GM04503 (cell line): ENCODE measurements at regions not wholly inside any gene's neighbourhood (a gene's known extent, or its start where the extent isn't known, plus 50 kb on each side); places are given as distances from the start of the nearest gene placed in this dataset.
"Not testable (repeated sequence)": the region's sequence is repeated elsewhere in the genome, so short reads cannot be mapped to it uniquely, and the experiment has no call there.

Experiments
- DNase-seq: peaks from one replicate; pipeline ENCODE4 v3.0.0-alpha.2; 2012; ENCODE audit warnings: low read depth

DNA sequence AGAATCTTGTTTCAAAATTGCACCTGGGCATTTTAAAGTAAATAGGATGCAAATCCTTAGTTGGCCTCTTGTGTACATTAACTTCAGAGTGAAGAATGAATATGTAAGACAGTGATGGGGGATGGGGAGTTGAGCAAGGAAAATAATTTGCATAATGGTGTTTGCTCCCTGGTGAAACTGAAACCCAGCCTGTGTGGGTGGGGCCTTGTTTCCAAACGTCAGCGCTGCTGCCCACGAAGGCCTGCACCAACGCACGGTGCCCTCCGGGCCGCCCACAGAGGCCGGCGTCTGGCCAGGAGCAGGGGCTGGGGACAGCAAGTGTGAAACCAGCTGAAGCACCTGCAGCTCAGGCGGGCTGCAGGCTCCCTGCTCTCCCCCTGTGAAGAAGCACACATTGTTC, 262.0 kb upstream of the PLGLB2 start:
- DNase-seq = not testable (repeated sequence)

DNA sequence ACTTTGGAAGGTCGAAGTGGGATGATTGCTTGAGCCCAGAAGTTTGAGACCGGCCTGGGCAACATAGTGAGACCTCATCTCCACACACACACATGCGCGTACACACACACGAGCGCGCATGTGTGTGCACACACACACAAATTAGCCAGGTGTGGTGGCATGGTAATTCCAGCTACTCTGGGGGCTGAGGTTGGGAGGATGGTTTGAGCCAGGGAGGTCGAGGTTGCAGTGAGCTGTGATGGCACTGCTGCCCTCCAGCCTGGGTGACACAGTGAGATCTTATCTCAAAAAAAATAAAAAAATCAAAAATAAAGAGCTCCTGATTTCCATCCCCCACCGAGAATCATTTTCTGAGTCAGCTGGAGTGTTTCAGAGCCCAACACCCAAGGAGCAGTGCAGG, 261.5 kb upstream of the PLGLB2 start:
- DNase-seq = not testable (repeated sequence)

DNA sequence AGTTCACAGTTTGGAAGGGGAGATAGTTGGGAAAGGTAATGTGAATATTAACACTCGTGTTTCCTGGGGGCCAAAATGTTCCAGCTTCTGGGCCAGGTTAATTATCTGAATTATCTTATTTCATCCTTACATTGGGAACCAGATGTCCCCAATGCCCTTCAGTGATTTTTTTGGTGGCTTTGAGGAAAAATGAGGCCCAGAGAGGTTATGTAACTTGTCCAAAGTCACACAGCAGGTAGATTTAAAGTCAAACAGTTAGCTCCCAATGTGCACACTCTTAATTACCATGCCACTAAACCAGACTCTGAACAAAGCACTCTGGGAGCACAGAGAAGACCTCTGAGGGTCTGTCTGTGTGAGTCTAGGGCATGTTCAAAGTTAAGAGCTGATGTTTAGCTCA, 259.9 kb upstream of the PLGLB2 start:
- not testable (repeated sequence) for DNase-seq

DNA sequence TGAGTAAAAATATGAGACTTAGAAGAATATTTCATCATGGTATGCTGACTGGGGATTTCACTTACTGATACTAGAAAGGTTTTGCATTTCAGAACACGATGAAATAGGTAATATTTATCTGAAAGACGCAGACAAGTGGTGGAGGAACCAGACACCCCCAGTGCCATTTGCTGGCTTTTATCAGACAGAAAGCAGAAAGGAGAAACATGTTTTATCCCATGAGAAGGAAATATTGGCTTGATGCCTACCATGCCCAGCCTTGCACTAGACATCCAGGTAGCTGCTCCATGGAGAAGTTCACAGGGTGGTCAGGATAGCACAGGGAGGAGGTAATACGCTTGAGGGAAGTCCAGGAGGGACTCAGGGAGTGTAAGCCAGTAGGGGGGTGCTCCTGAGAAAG, 258.9 kb upstream of the PLGLB2 start:
- DNase-seq = not testable (repeated sequence)

DNA sequence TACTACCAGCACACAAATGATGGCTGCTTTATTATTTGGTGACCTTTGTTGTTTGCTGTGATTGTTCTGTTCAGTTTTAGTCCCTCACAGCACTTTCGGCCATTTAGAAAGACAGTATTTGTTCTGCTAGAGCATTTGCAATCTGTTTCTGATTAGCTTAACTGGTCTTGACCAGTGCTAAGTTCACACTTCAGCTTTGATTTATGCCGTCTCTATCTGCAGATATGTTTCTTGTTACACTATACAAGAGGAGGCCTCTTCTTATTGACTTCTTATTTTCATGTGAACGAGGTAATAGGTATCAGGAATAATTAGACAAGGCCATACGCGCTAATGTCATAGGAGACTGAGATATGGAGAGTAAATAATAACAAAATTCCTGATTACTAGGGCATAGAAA, 253.0 kb upstream of the PLGLB2 start:
- DNase-seq = not testable (repeated sequence)

DNA sequence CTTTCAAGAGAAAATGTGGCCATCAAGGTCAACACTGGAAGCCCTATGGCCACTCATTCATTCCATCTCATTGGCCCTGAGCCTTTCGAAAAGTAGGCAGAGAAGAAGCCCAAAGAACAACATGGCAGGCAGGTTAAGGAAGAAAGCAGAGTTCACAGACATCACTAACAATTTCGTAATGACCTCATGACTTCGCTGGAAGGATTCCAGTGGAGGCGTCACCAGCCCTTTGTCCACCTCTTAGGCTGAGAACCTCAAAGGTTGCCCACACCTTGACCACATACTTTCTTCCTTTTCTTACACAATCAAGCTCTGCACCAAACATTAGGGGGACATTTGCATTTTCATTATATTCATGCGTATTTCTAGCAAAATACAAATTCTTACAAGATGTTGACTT, 252.4 kb upstream of the PLGLB2 start:
- not testable (repeated sequence) for DNase-seq

DNA sequence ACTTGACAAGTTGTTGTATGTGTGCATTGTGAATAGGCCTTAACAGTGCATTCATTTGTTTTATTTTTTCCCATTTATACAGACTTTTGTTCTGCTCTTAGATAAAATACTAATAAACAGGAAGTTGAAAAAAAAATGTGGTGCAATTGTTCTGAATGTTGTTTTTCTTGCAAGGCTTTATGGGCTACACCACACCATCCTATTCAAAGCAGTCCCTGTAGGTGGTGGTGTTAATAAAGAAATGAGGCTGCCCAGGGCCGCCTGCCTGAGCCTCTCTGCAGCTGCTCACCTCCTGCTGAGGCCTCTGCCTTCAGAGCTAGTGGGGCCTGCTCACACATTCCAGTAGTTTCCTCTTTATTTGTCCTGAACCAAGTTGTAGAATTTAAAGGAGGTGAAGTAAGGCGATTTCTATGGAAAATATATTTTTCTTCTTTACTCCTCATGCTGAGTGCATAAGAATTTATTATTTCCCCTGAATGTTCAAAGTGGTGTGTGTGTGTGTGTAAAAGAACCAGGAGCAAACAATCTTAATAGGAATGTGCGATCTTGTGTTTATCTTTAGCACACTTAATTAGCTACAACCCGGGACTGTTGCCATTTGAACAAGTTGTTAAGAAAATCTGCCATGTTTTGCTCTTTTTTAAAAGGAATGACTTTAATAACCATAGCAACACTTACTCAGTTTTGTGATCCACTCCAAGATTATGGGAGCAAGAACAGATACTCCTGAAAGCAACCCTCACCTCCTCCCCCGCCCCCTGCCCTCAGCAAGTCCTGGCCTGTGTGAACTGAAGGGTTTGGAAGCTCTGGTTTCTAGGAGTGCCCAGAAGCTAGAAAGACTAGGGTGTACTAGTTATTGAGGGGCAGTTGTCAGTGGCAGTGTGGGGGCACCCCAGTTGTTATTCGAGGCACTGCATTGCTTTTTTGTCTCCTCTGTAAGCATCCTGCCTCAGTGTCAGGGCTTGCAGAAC, 251.6 kb upstream of the PLGLB2 start:
- DNase-seq = not testable (repeated sequence)

DNA sequence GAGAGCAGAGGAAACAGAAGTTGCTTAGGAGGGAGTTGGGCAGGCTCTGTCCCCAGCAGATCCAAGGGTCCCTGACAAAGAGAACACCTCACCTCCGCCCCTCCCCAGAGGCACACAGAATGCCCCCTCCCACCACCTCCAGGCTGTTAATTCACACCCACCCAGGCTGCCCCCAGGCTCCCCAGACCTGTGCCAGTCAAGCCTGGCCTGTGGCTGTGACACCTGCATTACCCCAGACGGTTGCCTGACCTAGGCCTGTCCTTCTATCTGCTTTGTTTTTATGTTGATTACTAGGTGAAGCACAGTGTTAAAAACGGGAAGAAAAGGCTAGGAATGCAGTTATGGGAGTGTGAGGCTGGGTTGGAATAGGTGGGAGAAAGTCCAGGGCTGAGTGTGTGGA, 250.8 kb upstream of the PLGLB2 start:
- not testable (repeated sequence) for DNase-seq

DNA sequence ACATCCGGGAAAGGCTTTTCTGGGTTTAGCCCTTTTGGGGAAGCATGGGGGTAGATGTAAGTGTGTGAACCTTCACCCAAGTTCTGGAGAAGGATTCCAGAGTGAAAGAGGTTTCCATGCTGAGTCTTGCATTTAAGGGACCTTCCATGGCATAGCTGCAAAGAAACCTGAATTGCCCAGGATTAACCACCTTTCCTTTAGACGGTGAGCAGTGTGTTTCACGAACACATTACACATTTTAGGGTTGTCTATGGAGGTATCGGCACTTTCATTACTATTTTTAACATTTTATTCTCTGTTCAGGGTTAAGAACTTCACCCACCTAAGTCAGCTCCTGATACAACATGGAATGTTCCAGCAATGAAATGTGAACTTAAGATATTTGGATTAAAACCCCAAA, 250.2 kb upstream of the PLGLB2 start:
- not testable (repeated sequence) for DNase-seq

DNA sequence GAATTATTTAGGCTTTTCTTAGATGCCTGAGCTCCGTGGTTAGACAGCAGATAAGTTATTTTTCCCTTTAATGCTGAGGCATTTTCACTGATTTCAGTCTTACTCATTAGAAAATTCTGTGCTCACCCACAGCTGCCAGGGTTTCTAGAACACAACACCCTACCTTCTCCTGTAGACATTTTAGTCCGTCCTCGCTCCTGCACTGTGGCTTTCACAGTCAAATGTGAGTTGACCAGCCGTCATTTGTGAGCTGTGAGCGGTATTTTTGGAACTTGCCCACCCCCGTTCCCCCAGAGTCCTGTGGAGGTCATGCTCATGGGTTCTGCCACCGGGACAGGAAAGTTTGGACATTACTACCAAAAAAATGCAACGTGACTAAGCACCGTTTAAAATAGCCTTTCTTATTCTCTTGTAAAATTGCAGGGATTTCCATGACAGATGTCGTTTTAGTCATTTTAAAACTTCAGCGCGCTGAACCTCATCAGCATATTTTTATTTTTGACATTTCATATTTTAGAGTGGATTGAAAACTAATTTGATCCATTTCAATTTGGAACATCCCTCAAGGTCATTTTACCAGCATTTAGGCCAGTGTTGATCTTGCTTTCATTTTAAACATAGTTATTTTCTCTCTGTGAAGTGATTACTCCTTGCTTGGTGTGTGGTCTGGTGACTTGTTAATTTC, 249.6 kb upstream of the PLGLB2 start:
- DNase-seq = not testable (repeated sequence)

DNA sequence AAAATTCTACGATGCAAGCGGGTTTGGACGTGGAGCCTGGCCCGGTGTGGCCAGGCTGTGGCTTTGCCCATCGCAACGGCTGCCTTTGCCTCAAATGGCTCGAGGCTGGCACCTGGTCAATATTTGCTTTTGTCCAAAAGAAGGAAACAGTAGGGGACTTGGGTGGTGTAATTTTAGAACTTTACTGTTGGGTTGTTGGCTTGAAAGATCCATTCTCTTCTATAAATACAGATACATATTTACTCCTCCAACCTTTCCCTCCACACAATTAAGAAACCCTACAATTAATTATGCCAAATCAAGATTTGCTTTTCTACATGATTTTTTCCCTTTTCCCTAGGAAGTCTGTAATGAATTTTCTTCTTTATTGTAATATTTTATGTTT, 249.0 kb upstream of the PLGLB2 start:
- not testable (repeated sequence) for DNase-seq

DNA sequence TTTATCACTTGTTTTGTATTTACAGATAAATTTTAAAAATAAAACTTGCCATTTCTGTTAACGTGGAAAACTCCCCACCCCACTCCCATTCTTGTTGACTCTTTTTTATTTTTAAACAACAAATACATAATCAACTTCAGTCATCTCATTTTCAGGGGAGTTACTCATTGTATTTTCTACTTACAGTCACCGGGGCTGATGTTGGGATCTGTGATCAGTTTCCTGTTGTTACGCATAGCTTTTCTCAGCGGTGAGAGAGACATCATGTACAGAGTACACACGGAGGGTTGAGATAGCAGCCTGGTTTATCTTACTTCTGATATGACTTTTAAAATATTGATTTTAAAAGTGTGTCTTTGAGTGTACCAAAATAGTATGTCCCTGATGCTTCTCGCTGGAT, 248.0 kb upstream of the PLGLB2 start:
- not testable (repeated sequence) for DNase-seq

DNA sequence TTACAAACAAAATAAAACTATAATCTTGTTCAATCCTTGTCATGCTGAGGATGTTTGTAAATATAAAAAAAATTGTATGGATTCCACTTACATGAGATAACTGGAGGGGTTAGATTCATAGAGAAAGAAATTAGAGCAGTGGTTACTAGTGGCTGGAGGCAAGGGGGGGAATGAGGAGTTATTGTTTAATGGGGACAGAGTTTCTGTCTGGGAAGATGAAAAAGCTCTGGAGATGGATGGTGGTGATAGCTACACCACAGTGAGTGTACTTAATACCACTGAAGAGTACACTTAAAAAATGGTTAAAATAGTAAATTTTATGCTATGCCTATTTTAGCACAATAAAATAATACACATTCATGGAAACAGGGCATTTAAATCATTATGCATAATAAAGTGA, 247.5 kb upstream of the PLGLB2 start:
- DNase-seq = not testable (repeated sequence)

DNA sequence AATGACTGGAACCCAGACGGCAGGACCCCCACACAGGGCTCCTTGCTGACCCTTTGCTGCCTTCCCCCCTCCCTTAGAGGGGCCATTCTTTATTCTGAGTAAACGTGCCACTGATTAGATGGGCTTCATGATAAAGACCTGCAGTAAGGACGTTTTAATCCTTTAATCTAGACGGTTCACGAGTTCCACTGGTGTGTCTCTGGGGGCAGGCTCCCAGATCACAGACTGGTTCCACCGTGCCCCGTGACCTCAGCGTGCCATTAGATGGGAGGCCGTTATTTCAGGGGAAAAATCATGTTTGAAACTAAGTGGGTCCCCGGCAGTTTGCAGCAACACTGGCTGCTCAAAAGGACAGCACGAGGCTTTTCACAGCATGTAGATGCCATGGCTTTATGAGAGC, 246.9 kb upstream of the PLGLB2 start:
- DNase-seq = not testable (repeated sequence)

DNA sequence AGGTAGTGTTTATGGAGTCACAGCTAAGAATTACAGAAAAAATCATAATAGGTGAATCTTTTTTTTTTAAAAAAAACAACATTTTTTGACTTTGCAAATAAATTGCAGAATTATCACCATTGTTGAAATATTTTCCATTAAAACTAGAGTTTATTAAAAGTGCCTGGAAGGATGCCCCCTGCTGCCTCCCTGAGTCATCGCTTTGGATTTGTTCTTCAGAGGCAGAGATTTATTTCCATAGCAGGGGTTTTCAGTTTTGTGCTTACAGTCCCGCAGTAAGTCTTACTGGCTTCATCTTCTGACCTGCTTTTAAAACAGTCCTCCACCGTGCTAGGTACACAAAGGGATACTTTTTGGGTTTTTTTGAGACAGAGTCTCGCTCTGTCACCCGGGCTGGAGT, 244.9 kb upstream of the PLGLB2 start:
- DNase-seq = not testable (repeated sequence)

DNA sequence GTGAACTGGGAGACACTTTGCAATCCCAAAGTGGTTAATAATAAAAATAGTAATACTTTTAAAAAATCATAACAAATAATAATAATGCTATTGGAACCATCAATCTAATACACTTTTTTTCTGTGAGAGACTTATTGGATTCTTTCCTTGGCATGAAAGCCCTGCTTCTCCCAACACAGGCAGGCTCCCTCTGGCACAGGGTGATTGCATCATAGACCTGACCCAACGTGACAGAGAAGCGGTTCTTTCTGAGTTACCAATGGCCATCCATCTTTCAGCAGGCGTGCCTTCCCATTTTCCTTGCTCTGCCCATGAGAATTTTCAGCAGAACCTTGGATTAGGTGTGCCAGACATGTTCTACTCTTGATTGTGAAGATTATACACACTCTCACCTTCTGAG, 242.6 kb upstream of the PLGLB2 start:
- not testable (repeated sequence) for DNase-seq

DNA sequence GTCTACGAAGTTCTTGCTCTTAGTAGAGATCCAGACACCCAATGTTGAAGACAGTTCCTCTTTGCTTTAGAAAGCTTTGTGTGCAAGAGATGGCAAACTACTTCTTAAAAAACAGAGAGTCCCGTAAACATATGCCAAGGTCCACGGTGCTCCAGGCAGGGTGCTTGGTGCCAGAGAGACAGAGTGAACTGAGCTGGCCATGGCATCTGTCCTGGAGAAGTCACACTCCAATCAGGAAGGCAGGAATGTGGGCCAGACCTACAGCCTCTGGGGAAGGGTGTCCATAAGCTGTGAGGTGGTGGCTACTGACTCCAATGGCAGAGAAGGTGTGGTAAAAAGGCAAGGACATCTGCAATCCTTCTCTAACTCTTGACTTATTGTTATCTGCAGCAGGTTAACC, 242.0 kb upstream of the PLGLB2 start:
- DNase-seq = not testable (repeated sequence)

DNA sequence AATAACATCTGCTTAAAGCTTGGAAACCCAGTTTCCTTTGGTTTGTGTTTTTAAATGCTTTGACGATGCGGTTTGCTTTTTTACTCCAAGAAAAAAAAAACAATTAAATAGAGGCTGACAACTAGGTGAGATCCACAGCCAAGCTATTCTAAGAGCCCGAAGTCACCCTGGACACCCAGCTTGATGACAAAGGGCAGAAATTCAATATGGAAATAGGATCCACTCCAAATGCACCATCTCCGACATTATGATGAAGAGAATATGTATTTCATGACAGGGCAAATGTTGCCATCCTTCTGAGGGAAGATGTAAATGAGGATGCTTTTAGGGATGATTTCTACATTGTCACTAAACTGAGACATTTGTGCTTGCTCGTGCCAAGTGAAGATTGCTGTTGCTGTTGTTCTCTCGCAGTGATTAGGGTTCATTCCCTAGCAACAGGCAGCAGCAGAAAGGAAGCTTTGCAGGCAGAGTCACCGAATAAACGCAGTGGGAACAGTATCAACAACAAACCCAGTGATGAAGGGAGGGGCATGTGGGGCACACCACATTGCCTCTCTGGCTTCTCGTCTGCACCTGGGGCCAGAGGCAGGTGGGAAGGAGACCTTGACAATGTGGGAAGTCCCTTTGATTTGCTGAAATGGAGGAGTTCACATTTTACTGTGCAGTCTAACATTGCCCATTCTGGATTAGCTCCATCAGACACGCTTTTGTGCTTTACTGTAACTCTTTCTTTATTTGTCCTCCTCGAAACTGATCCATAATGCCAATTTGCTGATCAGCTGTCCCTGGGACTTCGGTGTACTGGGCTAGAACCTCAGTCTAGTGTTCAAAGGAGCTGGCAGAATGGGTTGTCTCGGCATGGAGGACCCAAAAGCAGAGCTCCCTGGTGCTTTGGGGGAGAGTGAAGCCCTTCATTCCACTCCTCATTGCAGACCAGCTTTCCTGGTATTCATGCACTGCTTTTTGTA, 240.2 kb upstream of the PLGLB2 start:
- not testable (repeated sequence) for DNase-seq

DNA sequence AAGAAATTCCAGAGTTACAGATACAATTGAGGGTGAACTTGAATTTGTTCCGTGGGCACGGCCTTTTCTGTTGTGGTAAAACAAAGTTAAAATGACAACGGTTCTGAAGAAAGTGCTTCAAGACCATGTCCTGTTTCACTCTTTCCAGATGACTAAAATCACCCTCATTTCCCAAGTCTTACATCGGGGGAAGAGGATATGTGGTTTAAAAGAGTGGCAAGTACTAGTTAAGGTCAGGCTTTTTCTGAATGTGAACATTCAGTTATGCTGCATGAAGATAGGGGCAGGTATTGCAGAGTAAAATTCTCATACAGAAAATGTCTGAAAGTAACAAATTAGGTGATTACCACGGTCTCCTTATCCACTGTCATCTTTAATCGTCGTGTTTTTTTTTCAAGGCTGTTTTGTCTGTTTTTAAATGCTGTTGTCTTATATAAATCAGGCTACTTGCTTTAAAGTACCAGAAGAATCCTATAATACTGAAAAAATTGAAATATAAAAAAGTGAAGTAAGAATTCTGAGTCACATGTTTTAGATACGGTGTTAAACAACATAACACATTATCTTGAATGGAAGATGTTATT, 236.6 kb upstream of the PLGLB2 start:
- DNase-seq = not testable (repeated sequence)

DNA sequence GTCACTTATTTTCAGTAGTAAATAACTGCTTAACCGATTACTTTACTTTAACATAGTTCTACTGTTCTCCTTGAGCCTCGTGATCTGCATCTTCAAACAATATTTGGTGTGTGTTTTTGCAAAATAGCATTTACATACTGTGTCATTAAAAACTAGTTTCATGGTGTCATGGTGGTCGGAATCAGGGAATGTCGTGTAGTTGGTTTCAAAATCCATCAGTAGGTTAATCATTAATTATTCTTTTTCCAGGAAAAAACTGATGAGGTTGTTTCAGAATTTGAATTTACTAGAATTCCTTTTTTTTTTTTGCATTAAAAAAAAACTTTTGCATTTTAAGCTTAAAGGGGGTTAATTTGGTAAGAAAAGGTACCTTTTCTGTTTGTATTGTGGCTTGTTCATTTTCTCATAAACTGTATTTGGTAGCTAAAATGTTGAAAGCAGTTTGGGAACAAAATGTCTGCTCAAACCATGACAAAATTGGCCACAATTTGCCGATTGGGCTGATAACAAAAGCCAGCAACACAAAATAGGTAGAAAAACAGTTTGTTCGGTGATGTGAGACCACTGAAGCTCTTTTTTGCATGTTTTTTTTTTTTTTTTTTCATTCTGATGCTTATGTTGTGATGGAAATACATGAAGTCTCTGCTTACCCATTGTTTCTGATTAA, 234.9 kb upstream of the PLGLB2 start:
- DNase-seq = not testable (repeated sequence)

DNA sequence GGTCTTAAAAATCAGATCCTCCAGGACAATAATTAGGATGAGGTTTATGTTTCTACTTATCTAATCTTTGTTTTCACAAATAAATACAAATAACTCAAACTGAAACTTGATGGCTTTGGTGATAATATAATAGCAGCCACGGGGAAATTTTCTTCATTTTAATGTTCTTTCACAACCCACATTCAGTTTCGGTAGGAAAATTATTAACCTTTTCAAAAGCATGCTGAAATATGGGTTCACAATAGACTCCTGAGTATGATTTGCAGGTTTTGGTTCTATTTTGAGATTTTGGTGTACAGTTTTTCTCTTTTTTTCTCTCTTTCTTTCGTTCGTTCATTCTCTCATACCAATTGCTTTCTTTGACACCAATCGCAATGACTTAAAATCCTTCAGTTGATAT, 233.9 kb upstream of the PLGLB2 start:
- DNase-seq = not testable (repeated sequence)
